WI38 (cell line): ENCODE measurements at regions not wholly inside any gene's neighbourhood (a gene's known extent, or its start where the extent isn't known, plus 50 kb on each side); places are given as distances from the start of the nearest gene placed in this dataset.

ENCODE experiments used
- H3K4me3 ChIP-seq: 2 replicates; pipeline ENCODE4 v1.5.1; 2011; ENCODE audit warnings: low read depth, mild to moderate bottlenecking, control low read depth, low read length
- CTCF ChIP-seq: IDR thresholded peaks from 2 replicates; pipeline ENCODE4 v1.5.1; 2012; ENCODE audit warnings: low read depth, mild to moderate bottlenecking, control low read depth, low read length

- H3K4me3 ChIP-seq = no peak overlapping the region
- TF ChIP-seq CTCF = no peak
Observed at GRCh38 chr4:43089730-43090129, 197.2 kb downstream of the GRXCR1 start.

- no peak overlapping the region for H3K4me3 ChIP-seq
- no peak for TF ChIP-seq CTCF
Observed at GRCh38 chr4:43103048-43103447, 210.5 kb downstream of the GRXCR1 start.

GRCh38 chr4:43112139-43112538 lies 219.6 kb downstream of the GRXCR1 start:
- no peak overlapping the region for H3K4me3 ChIP-seq
- no peak for TF ChIP-seq CTCF

GRCh38 chr4:43113196-43113595 lies 220.7 kb downstream of the GRXCR1 start:
- no peak for TF ChIP-seq CTCF
- no peak overlapping the region for H3K4me3 ChIP-seq

GRCh38 chr4:43126595-43126994 lies 234.1 kb downstream of the GRXCR1 start:
- no peak for TF ChIP-seq CTCF
- H3K4me3 ChIP-seq = no peak overlapping the region

- no peak overlapping the region for H3K4me3 ChIP-seq
- no peak for TF ChIP-seq CTCF
Observed at GRCh38 chr4:43130228-43131021, 237.9 kb downstream of the GRXCR1 start.

- H3K4me3 ChIP-seq = peak overlapping the region; percentile 27; the same call in 1 of the 2 replicates
- peak; percentile 58 for TF ChIP-seq CTCF
Observed at GRCh38 chr4:43132010-43132582, 239.6 kb downstream of the GRXCR1 start.
